HEK293 (cell line): ENCODE measurements at regions not wholly inside any gene's neighbourhood (a gene's known extent, or its start where the extent isn't known, plus 50 kb on each side); places are given as distances from the start of the nearest gene placed in this dataset.

Source experiments
- CTCF ChIP-seq: fragments of 450-650 bp; formaldehyde crosslinking; IDR thresholded peaks from 2 replicates; pipeline ENCODE4 v1.5.1; 2016; ENCODE audit warnings: missing biosample characterization, missing genetic modification characterization
- MYNN ChIP-seq: fragments of 450-650 bp; formaldehyde crosslinking; IDR thresholded peaks from 2 replicates; pipeline ENCODE4 v1.5.1; 2016; ENCODE audit warnings: missing biosample characterization, missing genetic modification characterization, borderline replicate concordance
- PRDM4 ChIP-seq: fragments of 450-650 bp; formaldehyde crosslinking; IDR thresholded peaks from 2 replicates; pipeline ENCODE4 v1.5.1; 2017; ENCODE audit warnings: missing biosample characterization, missing genetic modification characterization
- SP2 ChIP-seq: fragments of 450-650 bp; formaldehyde crosslinking; IDR thresholded peaks from 2 replicates; pipeline ENCODE4 v1.5.1; 2016; ENCODE audit warnings: missing biosample characterization, missing genetic modification characterization
- ZBTB17 ChIP-seq: fragments of 450-650 bp; formaldehyde crosslinking; IDR thresholded peaks from 2 replicates; pipeline ENCODE4 v1.5.1; 2016; ENCODE audit warnings: missing biosample characterization, missing genetic modification characterization
- ZBTB44 ChIP-seq: fragments of 450-650 bp; IDR thresholded peaks from 2 replicates; pipeline ENCODE4 v1.5.1; 2018; ENCODE audit warnings: missing biosample characterization, mild to moderate bottlenecking, missing genetic modification characterization
- ZNF311 ChIP-seq: fragments of 450-650 bp; formaldehyde crosslinking; IDR thresholded peaks from 2 replicates; pipeline ENCODE4 v1.5.1; 2017; ENCODE audit warnings: missing biosample characterization, missing genetic modification characterization, borderline replicate concordance
- ZNF335 ChIP-seq: fragments of 450-650 bp; formaldehyde crosslinking; conservative IDR thresholded peaks from 2 replicates; pipeline ENCODE4 v1.5.1; 2016; ENCODE audit warnings: missing biosample characterization, missing genetic modification characterization

GRCh38 chr9:18421391-18421790 lies 52.6 kb upstream of the ADAMTSL1 start:
- TF ChIP-seq CTCF (tag by site-specific recombination) (no peak), PRDM4 (tag by site-specific recombination) (no peak), SP2 (no peak), ZBTB44 (no peak), MYNN (tag by site-specific recombination) (no peak), ZNF311 (no peak), ZNF335 (no peak), ZBTB17 (tag by site-specific recombination) (no peak)
